ENCODE measurements at regions not wholly inside any gene's neighbourhood (a gene's known extent, or its start where the extent isn't known, plus 50 kb on each side); places are given as distances from the start of the nearest gene placed in this dataset.
"Not testable (repeated sequence)": the region's sequence is repeated elsewhere in the genome, so short reads cannot be mapped to it uniquely, and the experiment has no call there.

- Histone ChIP-seq H3K4me1 (no peaks in the 10 kb centered on the region), H3K9me3 (no peaks in the 10 kb centered on the region), H3K27ac (no peak overlapping the region), H3K27me3 (replicated peaks in 1 of 7) (peaks cover 0 to 6% (median 0%) of the 10 kb centered on the region in 7 donors), H3K4me3 (no peak overlapping the region), H3K36me3 (no peaks in the 10 kb centered on the region)
- DNase-seq, result no peak
- intact Hi-C loops (cut with DNase I; ENCODE audit: low total_unique reads), result no loop called here
- TF ChIP-seq, protein P1, sequence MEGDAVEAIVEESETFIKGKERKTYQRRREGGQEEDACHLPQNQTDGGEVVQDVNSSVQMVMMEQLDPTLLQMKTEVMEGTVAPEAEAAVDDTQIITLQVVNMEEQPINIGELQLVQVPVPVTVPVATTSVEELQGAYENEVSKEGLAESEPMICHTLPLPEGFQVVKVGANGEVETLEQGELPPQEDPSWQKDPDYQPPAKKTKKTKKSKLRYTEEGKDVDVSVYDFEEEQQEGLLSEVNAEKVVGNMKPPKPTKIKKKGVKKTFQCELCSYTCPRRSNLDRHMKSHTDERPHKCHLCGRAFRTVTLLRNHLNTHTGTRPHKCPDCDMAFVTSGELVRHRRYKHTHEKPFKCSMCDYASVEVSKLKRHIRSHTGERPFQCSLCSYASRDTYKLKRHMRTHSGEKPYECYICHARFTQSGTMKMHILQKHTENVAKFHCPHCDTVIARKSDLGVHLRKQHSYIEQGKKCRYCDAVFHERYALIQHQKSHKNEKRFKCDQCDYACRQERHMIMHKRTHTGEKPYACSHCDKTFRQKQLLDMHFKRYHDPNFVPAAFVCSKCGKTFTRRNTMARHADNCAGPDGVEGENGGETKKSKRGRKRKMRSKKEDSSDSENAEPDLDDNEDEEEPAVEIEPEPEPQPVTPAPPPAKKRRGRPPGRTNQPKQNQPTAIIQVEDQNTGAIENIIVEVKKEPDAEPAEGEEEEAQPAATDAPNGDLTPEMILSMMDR (IDR thresholded peaks at IDR 0.05 in 8 of 11, conservative IDR thresholded peaks at IDR 0.05 in 3 of 11), result no peak
- TF ChIP-seq POLR2AphosphoS5 (IDR thresholded peaks at IDR 0.05), result no peak
- no peak for TF ChIP-seq POLR2A (IDR thresholded peaks at IDR 0.05)
- 63 to 83% (median 79%) methylated on average over 2 of the region's 2 CpGs for WGBS, 5 donors
These were observed 192.9 kb upstream of the CNKSR2 start for GRCh38 chrX:21181232-21181853.

GRCh38 chrX:21193196-21193595, 181.0 kb upstream of the CNKSR2 start:
- no peak overlapping the region for H3K27ac ChIP-seq
- TF ChIP-seq, protein P1 (IDR thresholded peaks at IDR 0.05 in 8 of 11, conservative IDR thresholded peaks at IDR 0.05 in 3 of 11), result no peak
- TF ChIP-seq POLR2AphosphoS5 (IDR thresholded peaks at IDR 0.05), result no peak
- no peak for TF ChIP-seq POLR2A (IDR thresholded peaks at IDR 0.05)
- H3K4me3 ChIP-seq, result no peak overlapping the region
- H3K4me1 ChIP-seq, result no peaks in the 10 kb centered on the region
- no peaks in the 10 kb centered on the region for H3K27me3 ChIP-seq (replicated peaks in 1 of 7)
- DNase-seq, result no peak
- H3K36me3 ChIP-seq, result no peaks in the 10 kb centered on the region
- intact Hi-C loops (cut with DNase I; ENCODE audit: low total_unique reads), result no loop called here
- H3K9me3 ChIP-seq, result peaks cover 0 to 20% (median 8%) of the 10 kb centered on the region in 8 donors

- no peaks in the 10 kb centered on the region for H3K36me3 ChIP-seq
- intact Hi-C loops (cut with DNase I; ENCODE audit: low total_unique reads), result no loop called here
- no peaks in the 10 kb centered on the region for H3K4me1 ChIP-seq
- H3K27ac ChIP-seq, result no peak overlapping the region
- 67 to 100% (median 71%) methylated on average over 1 of the region's 1 CpG for WGBS, 5 donors
- no peak overlapping the region for H3K4me3 ChIP-seq
- H3K9me3 ChIP-seq, result peaks cover 0 to 10% (median under 1%) of the 10 kb centered on the region in 8 donors
- no peaks in the 10 kb centered on the region for H3K27me3 ChIP-seq (replicated peaks in 1 of 7)
- no peak for DNase-seq
- TF ChIP-seq POLR2A (IDR thresholded peaks at IDR 0.05) (no peak), POLR2AphosphoS5 (IDR thresholded peaks at IDR 0.05) (no peak)
- TF ChIP-seq, protein P1 (IDR thresholded peaks at IDR 0.05 in 8 of 11, conservative IDR thresholded peaks at IDR 0.05 in 3 of 11), result no peak
These were observed 179.7 kb upstream of the CNKSR2 start for GRCh38 chrX:21194526-21194925.

GRCh38 chrX:21207080-21207479, 167.1 kb upstream of the CNKSR2 start:
- intact Hi-C loops (cut with DNase I; ENCODE audit: low total_unique reads), result no loop called here
- TF ChIP-seq POLR2AphosphoS5 (IDR thresholded peaks at IDR 0.05), result no peak
- TF ChIP-seq, protein P1 (IDR thresholded peaks at IDR 0.05 in 8 of 11, conservative IDR thresholded peaks at IDR 0.05 in 3 of 11), result no peak
- TF ChIP-seq POLR2A (IDR thresholded peaks at IDR 0.05), result no peak
- H3K9me3 ChIP-seq, result peaks cover 0 to 29% (median 2%) of the 10 kb centered on the region in 8 donors
- H3K27ac ChIP-seq, result no peak overlapping the region
- H3K36me3 ChIP-seq, result no peaks in the 10 kb centered on the region
- no peak overlapping the region for H3K4me3 ChIP-seq
- DNase-seq, result no peak
- no peaks in the 10 kb centered on the region for H3K4me1 ChIP-seq
- H3K27me3 ChIP-seq (replicated peaks in 1 of 7), result no peaks in the 10 kb centered on the region

DNA sequence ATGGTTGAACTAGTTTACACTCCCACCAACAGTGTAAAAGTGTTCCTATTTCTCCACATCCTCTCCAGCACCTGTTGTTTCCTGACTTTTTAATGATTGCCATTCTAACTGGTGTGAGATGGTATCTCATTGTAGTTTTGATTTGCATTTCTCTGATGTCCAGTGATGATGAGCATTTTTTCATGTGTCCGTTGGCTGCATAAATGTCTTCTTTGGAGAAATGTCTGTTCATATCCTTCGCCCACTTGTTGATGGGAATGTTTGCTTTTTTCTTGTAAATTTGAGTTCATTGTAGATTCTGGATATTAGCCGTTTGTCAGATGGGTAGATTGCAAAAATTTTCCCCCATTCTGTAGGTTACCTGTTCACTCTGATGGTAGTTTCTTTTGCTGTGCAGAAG, 155.0 kb upstream of the CNKSR2 start:
- H3K27me3 ChIP-seq (replicated peaks in 1 of 7); H3K4me3 ChIP-seq; intact Hi-C loops (cut with DNase I; ENCODE audit: low total_unique reads); DNase-seq; H3K36me3 ChIP-seq; H3K4me1 ChIP-seq; H3K27ac ChIP-seq: not testable (repeated sequence)
- 66 to 88% (median 79%) methylated on average over 3 of the region's 3 CpGs for WGBS, 5 donors
- peaks cover 0 to 29% (median 8%) of the 10 kb centered on the region in 8 donors for H3K9me3 ChIP-seq
